CD14-positive monocyte (primary cell): ENCODE measurements at regions not wholly inside any gene's neighbourhood (a gene's known extent, or its start where the extent isn't known, plus 50 kb on each side); places are given as distances from the start of the nearest gene placed in this dataset.

Experiments
- DNase-seq, 3 donors: peaks; one replicate each; pipeline ENCODE4 v3.0.0-alpha.2; 2011 to 2022
- H2AFZ ChIP-seq: 2 replicates; pipeline ENCODE4 v1.6.0; 2012; ENCODE audit warnings: mild to moderate bottlenecking, low read depth, low read length, inconsistent platforms; ENCODE audit not compliant: insufficient read depth, poor library complexity, severe bottlenecking
- H3K27ac ChIP-seq, 2 donors: 1 replicate in 1 of 2; 2 replicates in 1 of 2; pipeline ENCODE4 v1.5.1; 2012 to 2013; ENCODE audit warnings: low read length in 2 of 2, control low read depth in 1 of 2, inconsistent platforms in 1 of 2, low read depth in 1 of 2, mild to moderate bottlenecking in 1 of 2
- H3K27me3 ChIP-seq, 2 donors: one replicate each; pipeline versions ENCODE4 v1.6.0 to v1.6.1; 2011 to 2013; ENCODE audit warnings: low read length in 2 of 2; ENCODE audit not compliant: control insufficient read depth in 2 of 2, insufficient read depth in 2 of 2
- H3K36me3 ChIP-seq, 2 donors: replicated peaks in 1 of 2; 1 replicate in 1 of 2; 2 replicates in 1 of 2; pipeline versions ENCODE4 v1.5.1 to v1.6.1; 2012 to 2013; ENCODE audit warnings: low read length in 2 of 2, control low read depth in 1 of 2, inconsistent platforms in 1 of 2, mild to moderate bottlenecking in 1 of 2; ENCODE audit not compliant: insufficient read depth in 2 of 2, control insufficient read depth in 1 of 2
- H3K4me1 ChIP-seq, 2 donors: 1 replicate in 1 of 2; 2 replicates in 1 of 2; pipeline versions ENCODE4 v1.5.1 to v1.6.1; 2012 to 2013; ENCODE audit warnings: low read length in 2 of 2, control low read depth in 1 of 2, inconsistent platforms in 1 of 2, mild to moderate bottlenecking in 1 of 2, moderate library complexity in 1 of 2; ENCODE audit not compliant: insufficient read depth in 2 of 2, control insufficient read depth in 1 of 2
- H3K4me2 ChIP-seq: replicated peaks from 2 replicates; pipeline ENCODE3; 2012; ENCODE audit warnings: low read length, moderate library complexity, mild to moderate bottlenecking; ENCODE audit not compliant: poor library complexity, severe bottlenecking; ENCODE audit errors: extremely low read depth
- H3K4me3 ChIP-seq, 3 experiments: fragments of 200-600 bp in 1 of 3; sonication (generic) in 1 of 3; replicated peaks in 1 of 3; 1 replicate in 2 of 3; 2 replicates in 1 of 3; pipeline ENCODE4 v1.5.1; 2011 to 2013; ENCODE audit warnings: low read length in 3 of 3, mild to moderate bottlenecking in 3 of 3, control low read depth in 2 of 3, low read depth in 2 of 3, inconsistent platforms in 1 of 3, moderate library complexity in 1 of 3
- H3K79me2 ChIP-seq: 2 replicates; pipeline ENCODE4 v1.6.0; 2012; ENCODE audit warnings: mild to moderate bottlenecking, control low read depth, inconsistent platforms, low read length, moderate library complexity; ENCODE audit not compliant: insufficient read depth
- H3K9ac ChIP-seq: 2 replicates; pipeline ENCODE4 v1.6.0; 2017; ENCODE audit warnings: low read length, mild to moderate bottlenecking; ENCODE audit not compliant: insufficient read depth, poor library complexity, severe bottlenecking
- H3K9me3 ChIP-seq, 2 donors: replicated peaks in 1 of 2; 1 replicate in 1 of 2; 2 replicates in 1 of 2; pipeline versions ENCODE4 v1.5.1 to v1.6.1; 2012 to 2013; ENCODE audit warnings: low read length in 2 of 2, control low read depth in 1 of 2; ENCODE audit not compliant: control insufficient read depth in 1 of 2, insufficient read depth in 1 of 2
- H4K20me1 ChIP-seq: 2 replicates; pipeline ENCODE4 v1.6.0; 2012; ENCODE audit warnings: mild to moderate bottlenecking, low read length, control low read depth, moderate library complexity; ENCODE audit not compliant: insufficient read depth
- H3K27ac Mint-ChIP-seq, 7 donors: one replicate each; pipeline ENCODE4 v1.8.0; 2020; ENCODE audit warnings: mild to moderate bottlenecking in 7 of 7, mixed read lengths in 7 of 7, moderate library complexity in 6 of 7, inconsistent platforms in 2 of 7
- H3K27me3 Mint-ChIP-seq, 3 donors: one replicate each; pipeline ENCODE4 v1.8.0; 2021 to 2022; ENCODE audit warnings: low read depth in 3 of 3, mild to moderate bottlenecking in 3 of 3, mixed read lengths in 3 of 3, moderate library complexity in 3 of 3, inconsistent platforms in 1 of 3
- H3K36me3 Mint-ChIP-seq, 2 donors: one replicate each; pipeline ENCODE4 v1.8.0; 2020; ENCODE audit warnings: mixed read lengths in 2 of 2, inconsistent platforms in 1 of 2, mild to moderate bottlenecking in 1 of 2
- H3K4me1 Mint-ChIP-seq: one replicate; pipeline ENCODE4 v1.8.0; 2020; ENCODE audit warnings: mild to moderate bottlenecking, mixed read lengths
- H3K4me3 Mint-ChIP-seq, 2 donors: one replicate each; pipeline ENCODE4 v1.8.0; 2020; ENCODE audit warnings: mild to moderate bottlenecking in 2 of 2, mixed read lengths in 2 of 2, moderate library complexity in 1 of 2
- H3K9me3 Mint-ChIP-seq, 7 donors: one replicate each; pipeline ENCODE4 v1.8.0; 2020 to 2022; ENCODE audit warnings: mixed read lengths in 7 of 7, mild to moderate bottlenecking in 6 of 7, moderate library complexity in 6 of 7, inconsistent platforms in 2 of 7
- WGBS: methylation state at CpG from one replicate; pipeline ENCODE4 v1.1.5; 2013; ENCODE audit warnings: missing lambda C conversion rate; ENCODE audit not compliant: insufficient coverage; 5-methylcytosine and 5-hydroxymethylcytosine counted together
- intact Hi-C, 2 donors: fragments of 100-400 bp; cut with micrococcal nuclease; formaldehyde crosslinking; loops; one replicate each; pipeline versions ENCODE4 v1.15.0 to v1.15.1; 2023
- TF ChIP-seq, protein P1 (sequence below): fragments of 200-600 bp; IDR thresholded peaks from one replicate; pipeline ENCODE4 v1.8.0; 2022; ENCODE audit warnings: antibody characterized with exemption, mild to moderate bottlenecking

DNA sequence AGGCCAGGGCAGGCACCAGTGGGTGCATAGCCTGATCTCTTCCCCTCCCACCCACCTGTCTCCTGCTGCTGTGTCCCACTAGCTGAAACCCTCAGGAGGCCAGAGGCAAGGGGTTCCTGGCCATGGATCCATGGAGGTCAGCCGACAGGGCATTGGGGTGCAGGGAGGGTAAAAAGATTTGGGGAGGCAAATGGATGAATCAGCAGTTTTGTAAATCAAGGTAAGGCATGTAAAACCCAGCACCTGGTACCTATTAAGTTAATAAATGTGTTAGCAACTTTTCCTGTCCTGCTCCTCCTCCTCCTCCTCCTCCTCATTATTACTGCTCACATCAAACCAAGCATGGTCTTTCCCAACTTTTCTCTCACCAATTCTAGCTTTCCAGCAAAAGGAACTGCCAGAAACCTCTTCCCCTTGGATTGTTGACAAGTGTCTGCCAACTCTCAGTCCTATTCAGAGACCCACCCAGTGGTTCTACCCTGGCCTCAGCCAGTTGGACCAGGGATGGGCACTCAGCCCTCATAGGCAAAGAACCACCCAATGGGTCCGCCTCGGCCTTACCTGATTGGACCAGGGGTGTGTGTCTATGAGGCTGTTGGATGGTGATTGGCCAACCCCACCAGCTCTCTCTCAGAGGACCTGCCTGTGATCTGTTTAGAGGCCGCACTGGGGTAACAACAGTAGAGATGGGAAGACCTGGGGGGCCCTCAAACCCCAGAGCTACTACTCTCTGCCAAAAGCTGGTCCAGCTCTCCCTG lies 155.7 kb upstream of the GSC start:
- peaks cover 1 to 3% (median 2%) of the 10 kb centered on the region in 3 donors for H3K27me3 Mint-ChIP-seq
- Histone ChIP-seq H3K4me3 (no peak overlapping the region), H4K20me1 (no peaks in the 10 kb centered on the region), H3K4me2 (no peak overlapping the region), H3K9me3 (no peaks in the 10 kb centered on the region), H2AFZ (no peak overlapping the region), H3K36me3 (no peaks in the 10 kb centered on the region), H3K9ac (no peak overlapping the region), H3K27me3 (no peaks in the 10 kb centered on the region), H3K4me1 (no peaks in the 10 kb centered on the region), H3K79me2 (no peaks in the 10 kb centered on the region), H3K27ac (no peak overlapping the region)
- no peaks in the 10 kb centered on the region for H3K36me3 Mint-ChIP-seq
- TF ChIP-seq, protein P1, sequence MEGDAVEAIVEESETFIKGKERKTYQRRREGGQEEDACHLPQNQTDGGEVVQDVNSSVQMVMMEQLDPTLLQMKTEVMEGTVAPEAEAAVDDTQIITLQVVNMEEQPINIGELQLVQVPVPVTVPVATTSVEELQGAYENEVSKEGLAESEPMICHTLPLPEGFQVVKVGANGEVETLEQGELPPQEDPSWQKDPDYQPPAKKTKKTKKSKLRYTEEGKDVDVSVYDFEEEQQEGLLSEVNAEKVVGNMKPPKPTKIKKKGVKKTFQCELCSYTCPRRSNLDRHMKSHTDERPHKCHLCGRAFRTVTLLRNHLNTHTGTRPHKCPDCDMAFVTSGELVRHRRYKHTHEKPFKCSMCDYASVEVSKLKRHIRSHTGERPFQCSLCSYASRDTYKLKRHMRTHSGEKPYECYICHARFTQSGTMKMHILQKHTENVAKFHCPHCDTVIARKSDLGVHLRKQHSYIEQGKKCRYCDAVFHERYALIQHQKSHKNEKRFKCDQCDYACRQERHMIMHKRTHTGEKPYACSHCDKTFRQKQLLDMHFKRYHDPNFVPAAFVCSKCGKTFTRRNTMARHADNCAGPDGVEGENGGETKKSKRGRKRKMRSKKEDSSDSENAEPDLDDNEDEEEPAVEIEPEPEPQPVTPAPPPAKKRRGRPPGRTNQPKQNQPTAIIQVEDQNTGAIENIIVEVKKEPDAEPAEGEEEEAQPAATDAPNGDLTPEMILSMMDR: no peak
- DNase-seq: no peak
- H3K4me1 Mint-ChIP-seq: no peaks in the 10 kb centered on the region
- H3K4me3 Mint-ChIP-seq: peak overlapping the region in 1 of 2 donors; percentile 61
- H3K27ac Mint-ChIP-seq: no peak overlapping the region
- WGBS: 100% methylated on average over 1 of the region's 4 CpGs
- intact Hi-C loops: no loop called here
- H3K9me3 Mint-ChIP-seq: peaks cover 0 to 13% (median 3%) of the 10 kb centered on the region in 7 donors

DNA sequence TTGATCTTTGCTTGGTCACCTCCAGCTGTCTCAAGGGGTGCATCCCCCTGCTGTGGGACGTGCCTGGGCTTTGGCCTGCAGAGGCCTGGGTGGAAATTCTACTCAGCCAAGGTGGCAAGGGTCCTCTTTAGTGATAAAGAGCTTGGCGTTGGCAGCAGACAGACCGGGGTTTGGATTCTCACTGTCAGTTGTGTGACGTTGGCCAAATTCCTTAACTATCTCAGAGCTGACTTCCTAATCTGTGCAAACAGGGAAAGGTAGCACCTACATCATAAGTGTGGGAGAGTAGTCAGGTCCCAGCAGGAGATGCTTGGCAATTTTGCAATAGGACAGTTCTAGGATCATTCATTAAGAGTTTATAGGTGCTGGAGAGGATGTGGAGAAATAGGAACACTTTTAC lies 154.3 kb upstream of the GSC start:
- H3K4me3 Mint-ChIP-seq: no peak overlapping the region

More for the DNA sequence above, 154.3 kb upstream of the GSC start:
- Mint-ChIP-seq H3K27me3 (peaks cover 2 to 4% (median 4%) of the 10 kb centered on the region in 3 donors), H3K9me3 (peaks cover 0 to 13% (median 3%) of the 10 kb centered on the region in 7 donors), H3K4me1 (no peaks in the 10 kb centered on the region), H3K27ac (no peak overlapping the region), H3K36me3 (no peaks in the 10 kb centered on the region)
- no peaks in the 10 kb centered on the region for H3K4me1 ChIP-seq
- no peaks in the 10 kb centered on the region for H3K79me2 ChIP-seq
- no peak overlapping the region for H3K4me3 ChIP-seq
- WGBS: 80% methylated on average over 4 of the region's 4 CpGs
- no peak overlapping the region for H2AFZ ChIP-seq
- H3K9ac ChIP-seq: no peak overlapping the region
- H3K36me3 ChIP-seq: no peaks in the 10 kb centered on the region
- intact Hi-C loops: no loop called here
- no peak for DNase-seq
- TF ChIP-seq, protein P1: no peak
- no peaks in the 10 kb centered on the region for H4K20me1 ChIP-seq
- no peaks in the 10 kb centered on the region for H3K9me3 ChIP-seq
- H3K27me3 ChIP-seq: no peaks in the 10 kb centered on the region
- H3K27ac ChIP-seq: no peak overlapping the region
- H3K4me2 ChIP-seq: no peak overlapping the region
